NCI-H2196 treated with DMSO at 0.1 percent for 48 hours (cell line): ENCODE measurements at regions not wholly inside any gene's neighbourhood (a gene's known extent, or its start where the extent isn't known, plus 50 kb on each side); places are given as distances from the start of the nearest gene placed in this dataset.

Experiments
- DNase-seq: peaks from one replicate; lab custom pipeline; 2025; ENCODE audit not compliant: unreplicated experiment; lab: John Stamatoyannopoulos, UW

- DNase-seq = no peak
These were observed 58.9 kb downstream of the IRX1 start for GRCh38 chr5:3654515-3654914.

GRCh38 chr5:3656803-3657202 lies 61.2 kb downstream of the IRX1 start:
- no peak for DNase-seq

GRCh38 chr5:3657364-3658022 lies 61.9 kb downstream of the IRX1 start:
- DNase-seq = no peak

GRCh38 chr5:3658929-3659328 lies 63.3 kb downstream of the IRX1 start:
- DNase-seq = no peak

GRCh38 chr5:3659907-3660306 lies 64.3 kb downstream of the IRX1 start:
- DNase-seq = no peak

GRCh38 chr5:3660630-3661029 lies 65.0 kb downstream of the IRX1 start:
- DNase-seq = no peak

- DNase-seq = no peak
These were observed 66.2 kb downstream of the IRX1 start for GRCh38 chr5:3661755-3662296.

- no peak for DNase-seq
These were observed 66.7 kb downstream of the IRX1 start for GRCh38 chr5:3662344-3662743.

- DNase-seq = no peak
These were observed 75.7 kb downstream of the IRX1 start for GRCh38 chr5:3671337-3671736.

- no peak for DNase-seq
These were observed 83.2 kb downstream of the IRX1 start for GRCh38 chr5:3678801-3679200.

GRCh38 chr5:3680821-3681220 lies 85.2 kb downstream of the IRX1 start:
- DNase-seq = no peak

GRCh38 chr5:3684118-3684517 lies 88.5 kb downstream of the IRX1 start:
- DNase-seq = no peak

GRCh38 chr5:3684771-3685354 lies 89.2 kb downstream of the IRX1 start:
- DNase-seq = no peak

- DNase-seq = no peak
These were observed 99.2 kb downstream of the IRX1 start for GRCh38 chr5:3694819-3695218.

GRCh38 chr5:3695818-3696217 lies 100.2 kb downstream of the IRX1 start:
- no peak for DNase-seq

- DNase-seq = no peak
These were observed 102.8 kb downstream of the IRX1 start for GRCh38 chr5:3698412-3698811.

GRCh38 chr5:3701694-3702093 lies 106.1 kb downstream of the IRX1 start:
- DNase-seq = no peak

GRCh38 chr5:3704661-3705060 lies 109.0 kb downstream of the IRX1 start:
- DNase-seq = no peak

- no peak for DNase-seq
These were observed 113.6 kb downstream of the IRX1 start for GRCh38 chr5:3709068-3709716.

- no peak for DNase-seq
These were observed 114.2 kb downstream of the IRX1 start for GRCh38 chr5:3709717-3710348.

GRCh38 chr5:3715062-3715461 lies 119.4 kb downstream of the IRX1 start:
- DNase-seq = no peak

- no peak for DNase-seq
These were observed 134.0 kb downstream of the IRX1 start for GRCh38 chr5:3729631-3730030.
